ENCODE measurements at regions not wholly inside any gene's neighbourhood (a gene's known extent, or its start where the extent isn't known, plus 50 kb on each side); places are given as distances from the start of the nearest gene placed in this dataset.

DNA sequence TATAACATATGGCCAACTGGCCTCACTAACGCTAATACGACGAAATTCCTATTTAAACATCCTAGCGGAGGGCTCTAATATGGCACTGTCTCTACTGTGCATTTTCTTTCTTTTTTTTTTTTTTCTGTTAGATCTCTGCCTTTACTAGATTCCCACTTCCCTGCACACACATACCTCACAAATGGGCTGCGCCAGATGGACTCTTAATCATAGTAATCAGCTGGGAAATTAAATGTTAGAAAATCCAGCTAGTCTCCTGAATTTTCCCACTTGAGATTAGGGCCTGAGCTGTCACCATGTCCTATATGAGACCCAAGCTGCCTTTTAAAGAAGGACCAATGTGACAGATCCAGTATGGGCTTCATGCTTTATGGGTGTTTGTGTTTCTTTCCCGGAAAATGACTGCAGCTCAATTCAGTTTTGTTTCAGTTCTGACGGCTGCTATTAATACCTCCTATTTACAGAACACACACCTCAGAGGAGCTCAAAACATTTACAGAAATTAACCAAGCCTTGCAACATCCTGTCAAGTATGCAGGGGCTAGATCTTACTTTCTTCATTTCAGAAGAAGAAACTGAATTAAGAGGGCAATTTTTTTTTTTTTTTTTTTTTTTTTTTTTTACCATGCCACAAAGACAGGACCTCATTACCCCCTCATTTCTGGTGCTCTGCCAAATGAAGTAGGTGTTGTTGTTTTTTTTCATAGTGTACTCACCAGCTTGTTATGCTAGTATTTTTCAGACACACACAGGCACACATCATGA, 49.8 kb upstream of the BLID start:
- no peak for DNase-seq
